Kidney (tissue), 13 donors: ENCODE measurements at regions not wholly inside any gene's neighbourhood (a gene's known extent, or its start where the extent isn't known, plus 50 kb on each side); places are given as distances from the start of the nearest gene placed in this dataset.

Experiments
- DNase-seq, 5 donors: peaks; one replicate each; pipeline ENCODE4 v3.0.0-alpha.2; 2013 to 2020
- FAIRE-seq: peaks from 2 replicates; lab custom pipeline; 2012; peaks lifted over from hg19 to GRCh38; lab: Jason Lieb, UNC
- H3K27ac ChIP-seq, 2 donors: one replicate each; pipeline ENCODE4 v1.7.0; 2013; ENCODE audit warnings: low read depth in 2 of 2, low read length in 2 of 2, inconsistent platforms in 1 of 2
- H3K27me3 ChIP-seq: one replicate; pipeline ENCODE4 v1.7.1; 2013; ENCODE audit warnings: low read length, inconsistent platforms; ENCODE audit not compliant: control insufficient read depth, insufficient read depth
- H3K36me3 ChIP-seq, 3 donors: one replicate each; pipeline versions ENCODE4 v1.7.0 to v1.7.1; 2013; ENCODE audit warnings: low read length in 3 of 3, control low read depth in 1 of 3, inconsistent platforms in 1 of 3; ENCODE audit not compliant: insufficient read depth in 3 of 3, control insufficient read depth in 2 of 3
- H3K4me1 ChIP-seq, 3 donors: one replicate each; pipeline versions ENCODE4 v1.7.0 to v1.7.1; 2013; ENCODE audit warnings: low read length in 3 of 3, inconsistent platforms in 1 of 3, low read depth in 1 of 3; ENCODE audit not compliant: control insufficient read depth in 2 of 3, insufficient read depth in 2 of 3
- H3K4me3 ChIP-seq, 3 donors: one replicate each; pipeline versions ENCODE4 v1.7.0 to v1.8.1; 2013; ENCODE audit warnings: low read length in 3 of 3, control low read depth in 1 of 3, inconsistent platforms in 1 of 3
- H3K9ac ChIP-seq, 3 donors: one replicate each; pipeline versions ENCODE4 v1.7.0 to v1.7.1; 2013; ENCODE audit warnings: low read length in 3 of 3, control low read depth in 1 of 3, inconsistent platforms in 1 of 3
- H3K9me3 ChIP-seq, 3 donors: one replicate each; pipeline versions ENCODE4 v1.7.0 to v1.7.1; 2013; ENCODE audit warnings: low read length in 3 of 3, control low read depth in 1 of 3, inconsistent platforms in 1 of 3; ENCODE audit not compliant: control insufficient read depth in 2 of 3, insufficient read depth in 1 of 3
- intact Hi-C: fragments of 100-400 bp; cut with DNase I; formaldehyde crosslinking; loops from one replicate; pipeline ENCODE4 v1.11.1; 2022
- TF ChIP-seq, protein P1 (sequence below): IDR thresholded peaks from 3 replicates; pipeline ENCODE4 v1.5.1; 2012; ENCODE audit warnings: mild to moderate bottlenecking, moderate library complexity, borderline replicate concordance; ENCODE audit not compliant: insufficient read depth; ENCODE audit errors: extremely low read depth
- donor health status: control.
- donor health status: control.
- donor health status: control.
- donor health status: control.
- donor health status: control.
- donor health status: DM: yes; HTN: yes; CAD: no.
- donor health status: Normal renal cell carcinoma (clear cell type).

DNA sequence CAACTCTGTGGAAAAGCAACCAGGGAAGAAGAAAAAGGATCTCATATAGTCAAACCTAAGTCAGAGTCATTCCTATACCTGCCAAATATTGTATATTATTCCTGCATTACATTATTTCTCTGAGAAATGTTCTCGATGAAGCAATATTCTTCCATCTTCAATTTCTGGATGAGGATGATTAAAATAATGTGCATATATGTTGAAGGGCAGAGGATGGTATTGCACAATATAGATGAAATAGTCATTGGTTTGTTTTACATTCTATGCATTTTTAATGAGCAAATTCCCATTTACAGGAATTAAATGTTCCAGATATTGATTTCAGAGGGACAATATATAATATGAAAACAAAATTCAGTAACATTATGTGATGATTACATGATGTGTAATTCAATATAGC is 545.2 kb downstream of the STK39 start:
- Histone ChIP-seq H3K4me3 (no peak overlapping the region), H3K4me1 (no peaks in the 10 kb centered on the region), H3K9me3 (no peaks in the 10 kb centered on the region), H3K9ac (no peak overlapping the region), H3K27me3 (no peaks in the 10 kb centered on the region), H3K36me3 (no peaks in the 10 kb centered on the region), H3K27ac (no peak overlapping the region)
- intact Hi-C loops: no loop called here
- no peak for FAIRE-seq
- no peak for DNase-seq
- TF ChIP-seq, protein P1, sequence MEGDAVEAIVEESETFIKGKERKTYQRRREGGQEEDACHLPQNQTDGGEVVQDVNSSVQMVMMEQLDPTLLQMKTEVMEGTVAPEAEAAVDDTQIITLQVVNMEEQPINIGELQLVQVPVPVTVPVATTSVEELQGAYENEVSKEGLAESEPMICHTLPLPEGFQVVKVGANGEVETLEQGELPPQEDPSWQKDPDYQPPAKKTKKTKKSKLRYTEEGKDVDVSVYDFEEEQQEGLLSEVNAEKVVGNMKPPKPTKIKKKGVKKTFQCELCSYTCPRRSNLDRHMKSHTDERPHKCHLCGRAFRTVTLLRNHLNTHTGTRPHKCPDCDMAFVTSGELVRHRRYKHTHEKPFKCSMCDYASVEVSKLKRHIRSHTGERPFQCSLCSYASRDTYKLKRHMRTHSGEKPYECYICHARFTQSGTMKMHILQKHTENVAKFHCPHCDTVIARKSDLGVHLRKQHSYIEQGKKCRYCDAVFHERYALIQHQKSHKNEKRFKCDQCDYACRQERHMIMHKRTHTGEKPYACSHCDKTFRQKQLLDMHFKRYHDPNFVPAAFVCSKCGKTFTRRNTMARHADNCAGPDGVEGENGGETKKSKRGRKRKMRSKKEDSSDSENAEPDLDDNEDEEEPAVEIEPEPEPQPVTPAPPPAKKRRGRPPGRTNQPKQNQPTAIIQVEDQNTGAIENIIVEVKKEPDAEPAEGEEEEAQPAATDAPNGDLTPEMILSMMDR: no peak

DNA sequence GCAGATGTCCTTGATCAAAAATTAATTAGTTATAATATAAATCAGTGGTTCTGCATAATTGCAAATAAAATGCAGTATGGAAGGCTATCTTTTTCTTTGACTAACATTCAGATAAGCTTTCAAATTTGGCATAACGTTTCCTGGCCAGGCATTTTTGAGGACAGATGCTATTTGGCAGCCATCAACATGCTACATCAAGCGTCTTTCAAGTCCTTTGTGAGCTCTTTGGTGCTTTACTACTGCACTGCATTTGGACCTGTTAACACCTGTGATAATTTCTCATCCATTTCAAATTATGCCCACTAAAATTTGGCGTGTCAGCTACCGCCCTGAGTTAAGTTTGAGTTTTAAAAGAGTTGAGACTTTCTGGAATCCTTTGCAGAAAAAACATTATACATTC is 545.7 kb downstream of the STK39 start:
- Histone ChIP-seq H3K9me3 (no peaks in the 10 kb centered on the region), H3K4me3 (no peak overlapping the region), H3K27me3 (no peaks in the 10 kb centered on the region), H3K4me1 (no peaks in the 10 kb centered on the region), H3K36me3 (no peaks in the 10 kb centered on the region), H3K27ac (no peak overlapping the region), H3K9ac (no peak overlapping the region)
- TF ChIP-seq, protein P1: no peak
- no peak for FAIRE-seq
- intact Hi-C loops: no loop called here
- DNase-seq: peak in 1 of 5 donors; percentile 60

DNA sequence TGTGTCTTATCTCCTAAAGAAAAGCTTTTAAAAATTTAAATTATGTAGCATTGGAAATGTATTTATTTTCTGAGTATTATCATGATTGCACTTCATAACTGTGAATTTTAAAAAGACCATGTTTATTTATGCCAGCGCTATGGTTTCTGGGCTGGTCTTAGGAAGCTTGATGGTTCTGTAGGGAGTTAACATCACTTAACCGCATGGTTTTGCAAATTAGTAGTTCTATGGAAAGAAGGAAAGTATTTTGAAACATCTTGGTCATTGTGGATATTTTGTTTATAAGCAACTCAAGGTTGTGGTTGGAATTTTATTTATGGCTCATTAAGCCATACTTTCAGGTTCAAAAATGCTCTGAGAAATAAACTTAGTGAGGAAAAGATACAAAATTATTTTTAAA is 549.4 kb downstream of the STK39 start:
- H3K4me1 ChIP-seq: no peaks in the 10 kb centered on the region
- H3K27me3 ChIP-seq: no peaks in the 10 kb centered on the region
- H3K27ac ChIP-seq: no peak overlapping the region
- no peaks in the 10 kb centered on the region for H3K9me3 ChIP-seq
- intact Hi-C loops: no loop called here
- FAIRE-seq (no peak), DNase-seq (no peak)
- no peak overlapping the region for H3K4me3 ChIP-seq
- no peaks in the 10 kb centered on the region for H3K36me3 ChIP-seq
- TF ChIP-seq, protein P1: no peak
- H3K9ac ChIP-seq: no peak overlapping the region

DNA sequence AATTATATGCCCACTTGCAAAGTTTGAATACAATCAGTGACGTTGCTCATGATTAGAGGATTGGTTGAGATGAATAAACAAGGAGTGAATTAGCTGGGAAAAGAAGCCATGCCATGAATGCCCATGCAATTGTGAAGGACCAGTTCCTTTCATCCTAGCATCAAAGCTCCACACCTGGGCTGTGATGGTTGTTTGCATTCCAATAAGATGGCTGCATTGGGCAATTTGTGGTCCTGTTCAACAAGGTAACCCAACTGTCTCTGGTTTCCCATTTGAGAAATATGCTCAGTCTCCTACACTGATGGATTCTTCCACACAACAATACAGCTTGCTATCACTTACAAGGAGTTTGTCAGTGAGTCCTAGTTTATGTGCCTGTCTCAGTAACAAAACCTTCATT is 550.2 kb downstream of the STK39 start:
- H3K4me3 ChIP-seq: no peak overlapping the region
- no peaks in the 10 kb centered on the region for H3K9me3 ChIP-seq
- H3K4me1 ChIP-seq: no peaks in the 10 kb centered on the region
- no peak overlapping the region for H3K27ac ChIP-seq
- intact Hi-C loops: no loop called here
- H3K9ac ChIP-seq: no peak overlapping the region
- no peaks in the 10 kb centered on the region for H3K36me3 ChIP-seq
- DNase-seq: no peak
- no peaks in the 10 kb centered on the region for H3K27me3 ChIP-seq
- FAIRE-seq: no peak
- TF ChIP-seq, protein P1: no peak
